ENCODE measurements at regions not wholly inside any gene's neighbourhood (a gene's known extent, or its start where the extent isn't known, plus 50 kb on each side); places are given as distances from the start of the nearest gene placed in this dataset.

DNA sequence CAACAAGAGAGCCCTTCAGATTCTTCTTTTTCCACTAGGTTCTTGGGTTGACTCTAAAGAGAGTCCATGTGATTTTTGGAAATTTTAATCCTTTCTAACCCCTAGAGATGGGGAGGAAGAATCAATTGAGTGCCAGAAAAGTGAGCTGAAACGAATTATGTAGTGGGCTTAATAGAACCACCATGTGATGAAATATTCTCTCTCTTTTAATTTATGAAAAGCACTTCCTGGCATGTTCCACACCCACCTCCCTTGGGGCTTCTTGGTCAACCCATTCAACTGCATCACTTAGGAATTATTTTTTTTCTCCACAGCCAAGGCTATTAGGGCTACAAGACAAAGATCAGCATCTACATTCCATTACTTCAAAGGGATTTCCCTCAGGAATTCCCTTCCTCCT lies 79.6 kb downstream of the ZC3H11B start:
- TF ChIP-seq CEBPB (IDR thresholded peaks at IDR 0.05) (no peak), TAF1 (IDR thresholded peaks at IDR 0.05; ENCODE audit: low read depth) (no peak), YY1 (IDR thresholded peaks at IDR 0.05; ENCODE audit: low read depth) (no peak), TEAD4 (IDR thresholded peaks at IDR 0.05) (no peak), FOXM1 (IDR thresholded peaks at IDR 0.05; ENCODE audit: borderline replicate concordance, low read depth) (no peak), EP300 (IDR thresholded peaks at IDR 0.05; ENCODE audit: borderline replicate concordance) (no peak), EGR1 (IDR thresholded peaks at IDR 0.05) (no peak)
- TF ChIP-seq, protein P1, sequence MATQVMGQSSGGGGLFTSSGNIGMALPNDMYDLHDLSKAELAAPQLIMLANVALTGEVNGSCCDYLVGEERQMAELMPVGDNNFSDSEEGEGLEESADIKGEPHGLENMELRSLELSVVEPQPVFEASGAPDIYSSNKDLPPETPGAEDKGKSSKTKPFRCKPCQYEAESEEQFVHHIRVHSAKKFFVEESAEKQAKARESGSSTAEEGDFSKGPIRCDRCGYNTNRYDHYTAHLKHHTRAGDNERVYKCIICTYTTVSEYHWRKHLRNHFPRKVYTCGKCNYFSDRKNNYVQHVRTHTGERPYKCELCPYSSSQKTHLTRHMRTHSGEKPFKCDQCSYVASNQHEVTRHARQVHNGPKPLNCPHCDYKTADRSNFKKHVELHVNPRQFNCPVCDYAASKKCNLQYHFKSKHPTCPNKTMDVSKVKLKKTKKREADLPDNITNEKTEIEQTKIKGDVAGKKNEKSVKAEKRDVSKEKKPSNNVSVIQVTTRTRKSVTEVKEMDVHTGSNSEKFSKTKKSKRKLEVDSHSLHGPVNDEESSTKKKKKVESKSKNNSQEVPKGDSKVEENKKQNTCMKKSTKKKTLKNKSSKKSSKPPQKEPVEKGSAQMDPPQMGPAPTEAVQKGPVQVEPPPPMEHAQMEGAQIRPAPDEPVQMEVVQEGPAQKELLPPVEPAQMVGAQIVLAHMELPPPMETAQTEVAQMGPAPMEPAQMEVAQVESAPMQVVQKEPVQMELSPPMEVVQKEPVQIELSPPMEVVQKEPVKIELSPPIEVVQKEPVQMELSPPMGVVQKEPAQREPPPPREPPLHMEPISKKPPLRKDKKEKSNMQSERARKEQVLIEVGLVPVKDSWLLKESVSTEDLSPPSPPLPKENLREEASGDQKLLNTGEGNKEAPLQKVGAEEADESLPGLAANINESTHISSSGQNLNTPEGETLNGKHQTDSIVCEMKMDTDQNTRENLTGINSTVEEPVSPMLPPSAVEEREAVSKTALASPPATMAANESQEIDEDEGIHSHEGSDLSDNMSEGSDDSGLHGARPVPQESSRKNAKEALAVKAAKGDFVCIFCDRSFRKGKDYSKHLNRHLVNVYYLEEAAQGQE (IDR thresholded peaks at IDR 0.05; ENCODE audit: low read depth), result no peak
- TF ChIP-seq, protein P2, sequence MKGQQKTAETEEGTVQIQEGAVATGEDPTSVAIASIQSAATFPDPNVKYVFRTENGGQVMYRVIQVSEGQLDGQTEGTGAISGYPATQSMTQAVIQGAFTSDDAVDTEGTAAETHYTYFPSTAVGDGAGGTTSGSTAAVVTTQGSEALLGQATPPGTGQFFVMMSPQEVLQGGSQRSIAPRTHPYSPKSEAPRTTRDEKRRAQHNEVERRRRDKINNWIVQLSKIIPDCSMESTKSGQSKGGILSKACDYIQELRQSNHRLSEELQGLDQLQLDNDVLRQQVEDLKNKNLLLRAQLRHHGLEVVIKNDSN (IDR thresholded peaks at IDR 0.05), result no peak
- TF ChIP-seq, protein P3, sequence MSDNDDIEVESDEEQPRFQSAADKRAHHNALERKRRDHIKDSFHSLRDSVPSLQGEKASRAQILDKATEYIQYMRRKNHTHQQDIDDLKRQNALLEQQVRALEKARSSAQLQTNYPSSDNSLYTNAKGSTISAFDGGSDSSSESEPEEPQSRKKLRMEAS (IDR thresholded peaks at IDR 0.05), result no peak
